IMR-90 (cell line): ENCODE measurements at regions not wholly inside any gene's neighbourhood (a gene's known extent, or its start where the extent isn't known, plus 50 kb on each side); places are given as distances from the start of the nearest gene placed in this dataset.

Source experiments
- ATAC-seq: fragments of 200-7000 bp; cut with Tn5 transposase; 2 replicates; pipeline ENCODE4 v1.9.1; 2020; ENCODE audit warnings: low read depth, mild to moderate bottlenecking, moderate library complexity
- BruUV-seq: library from RNA; stranded (reverse); fragments of 400-500 nt; replicated peaks from 2 replicates; lab custom pipeline; 2021; lab: Mats Ljungman, UMichigan
- CTCF ChIA-PET: fragments of 300-600 bp; formaldehyde crosslinking; extraction: SDS; loops from one replicate; lab custom pipeline; 2021; ENCODE audit warnings: antibody characterized with exemption; lab: Yijun Ruan, JAX
- POLR2A ChIA-PET: fragments of 300-600 bp; sonication (Branson Sonifier 250); formaldehyde crosslinking; loops from one replicate; lab custom pipeline; 2022; ENCODE audit warnings: antibody characterized with exemption; ENCODE audit not compliant: unreplicated experiment; lab: Charles Lee
- DNase-seq: peaks from one replicate; pipeline ENCODE4 v3.0.0; 2013
- H2AFZ ChIP-seq: replicated peaks from 2 replicates; pipeline ENCODE3; 2013; ENCODE audit warnings: low read length, mild to moderate bottlenecking; ENCODE audit not compliant: poor library complexity
- H2AK5ac ChIP-seq: 2 replicates; pipeline ENCODE4 v1.6.1; 2013; ENCODE audit warnings: low read depth, low read length, inconsistent platforms
- H2AK9ac ChIP-seq: replicated peaks from 2 replicates; pipeline ENCODE3; 2013; ENCODE audit warnings: mild to moderate bottlenecking, low read depth, low read length, moderate library complexity; ENCODE audit not compliant: poor library complexity
- H2BK120ac ChIP-seq: 2 replicates; pipeline ENCODE4 v1.6.1; 2013; ENCODE audit warnings: low read depth, low read length, inconsistent platforms
- H2BK15ac ChIP-seq: 3 replicates; pipeline ENCODE4 v1.6.1; 2013; ENCODE audit warnings: low read depth, low read length, inconsistent platforms
- H2BK20ac ChIP-seq: 2 replicates; pipeline ENCODE4 v1.6.1; 2013; ENCODE audit warnings: low read depth, mild to moderate bottlenecking, inconsistent platforms, low read length, moderate library complexity
- H2BK5ac ChIP-seq: 2 replicates; pipeline ENCODE4 v1.6.1; 2013; ENCODE audit warnings: mild to moderate bottlenecking, low read depth, low read length, inconsistent platforms; ENCODE audit not compliant: poor library complexity, severe bottlenecking
- H3K14ac ChIP-seq: replicated peaks from 2 replicates; pipeline ENCODE4 v1.6.1; 2013; ENCODE audit warnings: low read depth, low read length, inconsistent platforms
- H3K18ac ChIP-seq: 2 replicates; pipeline ENCODE4 v1.6.1; 2013; ENCODE audit warnings: low read depth, low read length, control low read depth
- H3K23ac ChIP-seq: 2 replicates; pipeline ENCODE4 v1.6.1; 2013; ENCODE audit warnings: low read depth, low read length, inconsistent platforms
- H3K27ac ChIP-seq: 2 replicates; pipeline ENCODE4 v1.5.1; 2013; ENCODE audit warnings: mild to moderate bottlenecking, control low read depth, low read length; ENCODE audit not compliant: insufficient read depth
- H3K27me3 ChIP-seq: 2 replicates; pipeline ENCODE4 v1.6.1; 2013; ENCODE audit warnings: low read length; ENCODE audit not compliant: control insufficient read depth, insufficient read depth
- H3K36me3 ChIP-seq: 2 replicates; pipeline ENCODE4 v1.6.1; 2013; ENCODE audit warnings: low read length, mixed read lengths; ENCODE audit not compliant: control insufficient read depth, insufficient read depth
- H3K4ac ChIP-seq: 2 replicates; pipeline ENCODE4 v1.6.1; 2013; ENCODE audit warnings: low read depth, low read length, inconsistent platforms
- H3K4me1 ChIP-seq: 2 replicates; pipeline ENCODE4 v1.6.1; 2013; ENCODE audit warnings: low read length, mixed read lengths; ENCODE audit not compliant: control insufficient read depth, insufficient read depth
- H3K4me2 ChIP-seq: 2 replicates; pipeline ENCODE4 v1.6.1; 2013; ENCODE audit warnings: low read depth, mild to moderate bottlenecking, control low read depth, low read length, moderate library complexity
- H3K4me3 ChIP-seq: 2 replicates; pipeline ENCODE4 v1.5.1; 2013; ENCODE audit warnings: low read depth, mild to moderate bottlenecking, control low read depth, low read length, moderate library complexity; ENCODE audit not compliant: insufficient read depth
- H3K56ac ChIP-seq: 2 replicates; pipeline ENCODE4 v1.6.1; 2013; ENCODE audit warnings: low read length, inconsistent platforms; ENCODE audit not compliant: insufficient read depth; ENCODE audit errors: extremely low read depth
- H3K79me1 ChIP-seq, 2 experiments: 2 replicates each; pipeline ENCODE4 v1.6.1; 2013; ENCODE audit warnings: low read length in 2 of 2, inconsistent platforms in 1 of 2, low read depth in 1 of 2
- H3K9ac ChIP-seq: 2 replicates; pipeline ENCODE4 v1.6.1; 2013; ENCODE audit warnings: low read depth, low read length, control low read depth
- H3K9me1 ChIP-seq: 2 replicates; pipeline ENCODE4 v1.6.1; 2013; ENCODE audit warnings: low read length, inconsistent platforms; ENCODE audit not compliant: insufficient read depth
- H3K9me3 ChIP-seq: 2 replicates; pipeline ENCODE4 v1.6.1; 2013; ENCODE audit warnings: low read length; ENCODE audit not compliant: control insufficient read depth, insufficient read depth
- H4K20me1 ChIP-seq: 2 replicates; pipeline ENCODE4 v1.6.1; 2013; ENCODE audit warnings: low read length, inconsistent platforms; ENCODE audit not compliant: insufficient read depth
- H4K5ac ChIP-seq: 2 replicates; pipeline ENCODE4 v1.6.1; 2013; ENCODE audit warnings: mild to moderate bottlenecking, low read depth, low read length, control low read depth
- H4K8ac ChIP-seq, 2 experiments: 2 replicates each; pipeline ENCODE4 v1.6.1; 2013; ENCODE audit warnings: low read depth in 2 of 2, low read length in 2 of 2, control low read depth in 1 of 2, inconsistent platforms in 1 of 2
- H4K91ac ChIP-seq: 2 replicates; pipeline ENCODE4 v1.6.1; 2013; ENCODE audit warnings: low read depth, low read length, inconsistent platforms; ENCODE audit not compliant: insufficient read depth
- CHD1 ChIP-seq: IDR thresholded peaks from 2 replicates; pipeline ENCODE4 v1.6.1; 2012; ENCODE audit warnings: low read depth, low read length, improper control_type of control experiment
- ELK1 ChIP-seq: fragments of 150-350 bp; IDR thresholded peaks from 2 replicates; pipeline ENCODE4 v1.6.1; 2016; ENCODE audit warnings: low read depth, mild to moderate bottlenecking, low read length, moderate library complexity, borderline replicate concordance
- FOS ChIP-seq: fragments of 150-350 bp; IDR thresholded peaks from 2 replicates; pipeline ENCODE4 v1.6.1; 2016; ENCODE audit warnings: low read depth, low read length
- MAFK ChIP-seq: IDR thresholded peaks from 2 replicates; pipeline ENCODE4 v1.6.1; 2012; ENCODE audit warnings: low read depth, low read length, improper control_type of control experiment
- NFE2L2 ChIP-seq: fragments of 150-350 bp; IDR thresholded peaks from 2 replicates; pipeline ENCODE4 v1.6.1; 2016; ENCODE audit warnings: low read depth, mild to moderate bottlenecking, low read length
- SMC3 ChIP-seq: fragments of 150-350 bp; IDR thresholded peaks from 2 replicates; pipeline ENCODE4 v1.6.1; 2016; ENCODE audit warnings: low read depth, mild to moderate bottlenecking, antibody characterized with exemption, low read length, moderate library complexity
- USF2 ChIP-seq: fragments of 150-350 bp; IDR thresholded peaks from 2 replicates; pipeline ENCODE4 v1.6.1; 2017; ENCODE audit warnings: mild to moderate bottlenecking, antibody characterized with exemption, low read length, low read depth
- WGBS, 2 experiments: methylation state at CpG; one replicate each; pipeline versions ENCODE4 v1.1.5 to v1.1.7; 2013; ENCODE audit warnings: missing lambda C conversion rate in 2 of 2; ENCODE audit not compliant: insufficient read length in 1 of 2; ENCODE audit errors: extremely low coverage in 2 of 2; 5-methylcytosine and 5-hydroxymethylcytosine counted together
- dilution Hi-C: fragments of 300-500 bp; cut with HindIII; formaldehyde crosslinking; loops from one replicate; pipeline ENCODE4 v1.14.3; 2018; ENCODE audit warnings: low sequenced_read_pairs; ENCODE audit not compliant: unreplicated experiment
- in situ Hi-C: fragments of 300-500 bp; cut with MboI; formaldehyde crosslinking; loops from 3 replicates; pipeline ENCODE4 v1.14.3; 2019; ENCODE audit warnings: low sequenced_read_pairs, inconsistent platforms, mixed read lengths
- intact Hi-C: fragments of 100-400 bp; cut with micrococcal nuclease; formaldehyde crosslinking; loops from 2 replicates; pipeline ENCODE4 v1.10.0; 2022

- BruUV-seq: no TSS peak
- DNase-seq (peak; percentile 27), ATAC-seq (no peak)
- no peak for TF ChIP-seq MAFK
- no peak for TF ChIP-seq ELK1
- no peak for TF ChIP-seq USF2
- TF ChIP-seq SMC3: no peak
- no peak for TF ChIP-seq CHD1
- no peak for TF ChIP-seq NFE2L2
- no peak for TF ChIP-seq FOS
- Histone ChIP-seq H3K79me1 (no peaks in the 10 kb centered on the region), H3K27ac (no peak overlapping the region), H2BK5ac (no peak overlapping the region), H3K9ac (no peak overlapping the region), H2BK15ac (no peak overlapping the region), H2AK9ac (no peak overlapping the region), H3K14ac (no peak overlapping the region), H4K5ac (no peak overlapping the region), H2AFZ (no peak overlapping the region), H3K9me3 (no peaks in the 10 kb centered on the region), H4K91ac (no peak overlapping the region), H3K4ac (no peak overlapping the region), H3K23ac (no peak overlapping the region), H3K4me3 (no peak overlapping the region), H2AK5ac (no peak overlapping the region), H4K8ac (no peak overlapping the region), H3K56ac (no peak overlapping the region), H2BK20ac (no peak overlapping the region), H2BK120ac (no peak overlapping the region), H3K27me3 (no peaks in the 10 kb centered on the region), H3K9me1 (no peaks in the 10 kb centered on the region), H3K4me1 (no peaks in the 10 kb centered on the region), H3K4me2 (no peak overlapping the region), H3K18ac (no peak overlapping the region), H4K20me1 (no peaks in the 10 kb centered on the region), H3K36me3 (no peaks in the 10 kb centered on the region)
- POLR2A ChIA-PET: no interaction called here
- intact Hi-C loops: no loop called here
- no CpG with 5 or more reads among the region's 5 CpGs for WGBS, 2 experiments
- in situ Hi-C loops: no loop called here
- CTCF ChIA-PET: no interaction called here
- dilution Hi-C loops: no loop called here
These were observed 1352.7 kb upstream of the ADGRL2 start for GRCh38 chr1:80448081-80448480.
